Panc1 (cell line): ENCODE measurements at regions not wholly inside any gene's neighbourhood (a gene's known extent, or its start where the extent isn't known, plus 50 kb on each side); places are given as distances from the start of the nearest gene placed in this dataset.

Experiments used
- ATAC-seq: fragments of 200-7000 bp; cut with Tn5 transposase; 2 replicates; pipeline ENCODE4 v1.9.1; 2020; ENCODE audit warnings: mild to moderate bottlenecking, moderate library complexity
- BruUV-seq: library from RNA; stranded (reverse); fragments of 400-500 nt; replicated peaks from 2 replicates; lab custom pipeline; 2021; lab: Mats Ljungman, UMichigan
- CTCF ChIA-PET: fragments of 300-600 bp; sonication (Branson Sonifier 250); formaldehyde crosslinking; loops from one replicate; lab custom pipeline; 2022; ENCODE audit warnings: antibody characterized with exemption; lab: Charles Lee
- POLR2A ChIA-PET: fragments of 300-600 bp; sonication (Branson Sonifier 250); formaldehyde crosslinking; loops from one replicate; lab custom pipeline; 2022; ENCODE audit warnings: antibody characterized with exemption; lab: Charles Lee
- DNase-seq: peaks from one replicate; pipeline ENCODE4 v3.0.0-alpha.2; 2010; ENCODE audit warnings: low read depth, low spot score
- H3K27ac ChIP-seq: 2 replicates; pipeline ENCODE4 v1.5.1; 2011; ENCODE audit warnings: mild to moderate bottlenecking, low read length, inconsistent platforms
- H3K27me3 ChIP-seq: fragments of 200-500 bp; sonication (Bioruptor generic); 2 replicates; pipeline ENCODE4 v1.6.0; 2014; ENCODE audit warnings: low read length, inconsistent platforms; ENCODE audit not compliant: control insufficient read depth, insufficient read depth
- H3K36me3 ChIP-seq: fragments of 200-500 bp; sonication (Bioruptor generic); 2 replicates; pipeline ENCODE4 v1.5.1; 2014; ENCODE audit warnings: inconsistent platforms, mild to moderate bottlenecking, low read length, moderate library complexity; ENCODE audit not compliant: control insufficient read depth, insufficient read depth
- H3K4me1 ChIP-seq: 2 replicates; pipeline ENCODE4 v1.5.1; 2011; ENCODE audit warnings: inconsistent platforms, mild to moderate bottlenecking, low read length, moderate library complexity; ENCODE audit not compliant: control insufficient read depth, insufficient read depth
- H3K4me3 ChIP-seq, 2 experiments: 2 replicates each; pipeline ENCODE4 v1.5.1; 2011 to 2012; ENCODE audit warnings: low read depth in 2 of 2, low read length in 2 of 2, mild to moderate bottlenecking in 2 of 2, inconsistent platforms in 1 of 2, moderate library complexity in 1 of 2
- H3K9me3 ChIP-seq: fragments of 200-500 bp; sonication (Bioruptor generic); 2 replicates; pipeline ENCODE4 v1.5.1; 2014; ENCODE audit warnings: low read depth, mild to moderate bottlenecking, inconsistent platforms, low read length, moderate library complexity; ENCODE audit not compliant: control insufficient read depth, insufficient read depth
- CTCF ChIP-seq: fragments of 450-650 bp; IDR thresholded peaks from 2 replicates; pipeline ENCODE4 v1.5.1; 2017; ENCODE audit warnings: mild to moderate bottlenecking
- POLR2AphosphoS5 ChIP-seq: IDR thresholded peaks from 2 replicates; pipeline ENCODE4 v1.6.1; 2012; ENCODE audit warnings: mild to moderate bottlenecking, low read depth, low read length, moderate library complexity
- REST ChIP-seq, 2 experiments: IDR thresholded peaks; 2 replicates each; pipeline ENCODE4 v1.6.1; 2011 to 2012; ENCODE audit warnings: low read depth in 2 of 2, control low read depth in 1 of 2, low read length in 1 of 2, mild to moderate bottlenecking in 1 of 2, moderate library complexity in 1 of 2; ENCODE audit not compliant: insufficient read depth in 1 of 2
- SIN3A ChIP-seq: IDR thresholded peaks from 2 replicates; pipeline ENCODE4 v1.6.1; 2012; ENCODE audit warnings: low read depth, mild to moderate bottlenecking, low read length, moderate library complexity, borderline replicate concordance; ENCODE audit not compliant: insufficient read depth
- TCF7L2 ChIP-seq: IDR thresholded peaks from 2 replicates; pipeline ENCODE4 v1.6.1; 2011; ENCODE audit warnings: mild to moderate bottlenecking, low read depth, low read length, inconsistent platforms
- in situ Hi-C: cut with HindIII; loops from 2 replicates; pipeline ENCODE4 v1.10.0; 2016; ENCODE audit warnings: low sequenced_read_pairs, low pct_unique_long_range_greater_than_20kb
- intact Hi-C: fragments of 100-400 bp; cut with micrococcal nuclease; formaldehyde crosslinking; loops from one replicate; pipeline ENCODE4 v1.10.0; 2022; ENCODE audit not compliant: unreplicated experiment

GRCh38 chr10:59970396-59971368 lies 64.3 kb upstream of the CCDC6 start:
- Histone ChIP-seq H3K4me1 (no peaks in the 10 kb centered on the region), H3K27ac (no peak overlapping the region), H3K9me3 (no peaks in the 10 kb centered on the region), H3K27me3 (no peaks in the 10 kb centered on the region), H3K36me3 (no peaks in the 10 kb centered on the region), H3K4me3 (no peak overlapping the region)
- CTCF ChIA-PET: no interaction called here
- POLR2A ChIA-PET: no interaction called here
- intact Hi-C loops: loop anchor here (10.0 kb wide), 1 partner anchor 64 kb away; no protein-coding TSS in a partner anchor
- TF ChIP-seq CTCF: no peak
- ATAC-seq (no peak), DNase-seq (no peak)
- no TSS peak for BruUV-seq
- in situ Hi-C loops: no loop called here

- in situ Hi-C loops (no loop called here), intact Hi-C loops (no loop called here)
- H3K4me3 ChIP-seq: no peak overlapping the region
- BruUV-seq: no TSS peak
- no peaks in the 10 kb centered on the region for H3K27me3 ChIP-seq
- no peak for DNase-seq
- no peaks in the 10 kb centered on the region for H3K9me3 ChIP-seq
- TF ChIP-seq CTCF (no peak), TCF7L2 (no peak), POLR2AphosphoS5 (no peak), REST (IDR thresholded peaks at IDR 0.05; ENCODE audit: insufficient read depth in 1 of 2, low read depth in 2 of 2, low read length in 1 of 2) (no peak), SIN3A (no peak)
- ChIA-PET POLR2A (no interaction called here), CTCF (no interaction called here)
- H3K36me3 ChIP-seq: no peaks in the 10 kb centered on the region
- H3K4me1 ChIP-seq: no peaks in the 10 kb centered on the region
- H3K27ac ChIP-seq: no peak overlapping the region
- ATAC-seq: no peak
These were observed 62.3 kb upstream of the CCDC6 start for GRCh38 chr10:59968705-59969104.
